ENCODE measurements at regions not wholly inside any gene's neighbourhood (a gene's known extent, or its start where the extent isn't known, plus 50 kb on each side); places are given as distances from the start of the nearest gene placed in this dataset.
"Not testable (repeated sequence)": the region's sequence is repeated elsewhere in the genome, so short reads cannot be mapped to it uniquely, and the experiment has no call there.

DNA sequence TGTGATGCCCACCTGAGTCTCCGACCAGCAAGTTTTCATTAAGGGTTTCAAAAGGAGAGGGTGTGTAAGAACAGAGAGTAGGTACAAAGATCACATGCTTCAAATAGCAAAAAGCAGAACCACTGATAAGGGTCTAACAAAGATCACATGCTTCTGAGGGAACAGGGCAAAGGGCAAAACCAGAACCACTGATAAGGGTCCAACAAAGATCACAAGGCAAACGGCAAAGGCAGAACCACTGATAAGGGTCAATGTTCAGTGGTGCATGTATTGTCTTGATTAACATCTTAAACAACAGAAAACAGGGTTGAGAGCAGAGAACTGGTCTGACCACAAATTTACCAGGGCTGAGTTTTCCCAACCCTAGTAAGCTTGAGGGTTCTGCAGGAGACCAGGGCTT, 145.8 kb upstream of the NBPF11 start:
- TF ChIP-seq, protein P1, sequence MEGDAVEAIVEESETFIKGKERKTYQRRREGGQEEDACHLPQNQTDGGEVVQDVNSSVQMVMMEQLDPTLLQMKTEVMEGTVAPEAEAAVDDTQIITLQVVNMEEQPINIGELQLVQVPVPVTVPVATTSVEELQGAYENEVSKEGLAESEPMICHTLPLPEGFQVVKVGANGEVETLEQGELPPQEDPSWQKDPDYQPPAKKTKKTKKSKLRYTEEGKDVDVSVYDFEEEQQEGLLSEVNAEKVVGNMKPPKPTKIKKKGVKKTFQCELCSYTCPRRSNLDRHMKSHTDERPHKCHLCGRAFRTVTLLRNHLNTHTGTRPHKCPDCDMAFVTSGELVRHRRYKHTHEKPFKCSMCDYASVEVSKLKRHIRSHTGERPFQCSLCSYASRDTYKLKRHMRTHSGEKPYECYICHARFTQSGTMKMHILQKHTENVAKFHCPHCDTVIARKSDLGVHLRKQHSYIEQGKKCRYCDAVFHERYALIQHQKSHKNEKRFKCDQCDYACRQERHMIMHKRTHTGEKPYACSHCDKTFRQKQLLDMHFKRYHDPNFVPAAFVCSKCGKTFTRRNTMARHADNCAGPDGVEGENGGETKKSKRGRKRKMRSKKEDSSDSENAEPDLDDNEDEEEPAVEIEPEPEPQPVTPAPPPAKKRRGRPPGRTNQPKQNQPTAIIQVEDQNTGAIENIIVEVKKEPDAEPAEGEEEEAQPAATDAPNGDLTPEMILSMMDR (IDR thresholded peaks at IDR 0.05), result not testable (repeated sequence)
- not testable (repeated sequence) for TF ChIP-seq EP300 (IDR thresholded peaks at IDR 0.05; ENCODE audit: low read depth); POLR2AphosphoS5 (IDR thresholded peaks at IDR 0.05); POLR2A (IDR thresholded peaks at IDR 0.05)

Data from transverse colon (tissue), 4 donors.